ENCODE measurements at regions not wholly inside any gene's neighbourhood (a gene's known extent, or its start where the extent isn't known, plus 50 kb on each side); places are given as distances from the start of the nearest gene placed in this dataset.

DNA sequence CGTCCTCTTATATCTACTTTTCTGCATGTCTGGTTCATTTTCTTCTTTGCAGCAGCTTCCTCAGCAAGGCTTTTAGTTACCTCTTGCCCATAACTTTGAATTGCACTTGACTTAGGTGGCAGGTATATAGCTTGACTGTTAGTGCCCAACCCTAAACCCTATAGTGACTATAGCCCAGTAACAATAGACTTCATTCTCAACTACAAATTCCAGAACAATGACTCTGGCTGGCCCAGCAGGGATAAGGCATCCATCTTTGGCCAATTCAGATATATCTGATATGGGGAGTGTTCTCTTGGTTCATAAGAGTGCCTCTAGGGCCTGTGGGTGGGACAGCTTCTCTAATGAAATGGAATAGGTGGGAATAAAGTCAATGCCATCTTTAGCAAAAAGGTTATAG, 246.2 kb downstream of the DMRT2 start:
- Histone ChIP-seq H3K9me3 (no peaks in the 10 kb centered on the region), H3K27ac (no peak overlapping the region), H3K4me3 (no peak overlapping the region), H3K27me3 (no peaks in the 10 kb centered on the region), H3K36me3 (no peaks in the 10 kb centered on the region), H3K4me1 (no peaks in the 10 kb centered on the region)
- intact Hi-C loops (cut with DNase I; ENCODE audit: low total_unique reads): no loop called here
- DNase-seq (ENCODE audit: low spot score in 2 of 2): no peak
- TF ChIP-seq POLR2AphosphoS5 (IDR thresholded peaks at IDR 0.05) (no peak), POLR2A (IDR thresholded peaks at IDR 0.05) (no peak)
- TF ChIP-seq, protein P1, sequence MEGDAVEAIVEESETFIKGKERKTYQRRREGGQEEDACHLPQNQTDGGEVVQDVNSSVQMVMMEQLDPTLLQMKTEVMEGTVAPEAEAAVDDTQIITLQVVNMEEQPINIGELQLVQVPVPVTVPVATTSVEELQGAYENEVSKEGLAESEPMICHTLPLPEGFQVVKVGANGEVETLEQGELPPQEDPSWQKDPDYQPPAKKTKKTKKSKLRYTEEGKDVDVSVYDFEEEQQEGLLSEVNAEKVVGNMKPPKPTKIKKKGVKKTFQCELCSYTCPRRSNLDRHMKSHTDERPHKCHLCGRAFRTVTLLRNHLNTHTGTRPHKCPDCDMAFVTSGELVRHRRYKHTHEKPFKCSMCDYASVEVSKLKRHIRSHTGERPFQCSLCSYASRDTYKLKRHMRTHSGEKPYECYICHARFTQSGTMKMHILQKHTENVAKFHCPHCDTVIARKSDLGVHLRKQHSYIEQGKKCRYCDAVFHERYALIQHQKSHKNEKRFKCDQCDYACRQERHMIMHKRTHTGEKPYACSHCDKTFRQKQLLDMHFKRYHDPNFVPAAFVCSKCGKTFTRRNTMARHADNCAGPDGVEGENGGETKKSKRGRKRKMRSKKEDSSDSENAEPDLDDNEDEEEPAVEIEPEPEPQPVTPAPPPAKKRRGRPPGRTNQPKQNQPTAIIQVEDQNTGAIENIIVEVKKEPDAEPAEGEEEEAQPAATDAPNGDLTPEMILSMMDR (IDR thresholded peaks at IDR 0.05): no peak

DNA sequence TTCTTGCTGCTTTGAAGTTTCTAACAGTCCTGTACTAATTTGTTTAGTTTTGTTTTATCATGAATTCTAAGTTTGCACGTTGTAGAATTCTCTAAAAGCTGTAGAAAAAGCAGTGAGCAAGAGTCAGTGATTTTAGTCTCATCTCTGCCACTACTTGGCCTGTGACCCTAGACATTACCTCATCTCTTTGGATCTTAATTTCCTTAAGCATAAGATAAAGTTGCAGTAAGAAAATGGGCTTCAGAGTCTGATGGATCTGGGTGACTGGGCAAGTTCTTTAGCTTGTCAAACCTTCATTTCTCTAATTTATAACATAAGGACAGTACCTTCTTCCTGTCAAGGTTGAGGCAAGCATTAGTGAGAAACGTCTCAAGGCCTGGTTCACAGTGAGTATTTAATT, 247.9 kb downstream of the DMRT2 start:
- no peak for DNase-seq (ENCODE audit: low spot score in 2 of 2)
- Histone ChIP-seq H3K4me1 (no peaks in the 10 kb centered on the region), H3K36me3 (no peaks in the 10 kb centered on the region), H3K9me3 (no peaks in the 10 kb centered on the region), H3K27me3 (no peaks in the 10 kb centered on the region), H3K4me3 (no peak overlapping the region), H3K27ac (no peak overlapping the region)
- TF ChIP-seq POLR2AphosphoS5 (IDR thresholded peaks at IDR 0.05) (no peak), POLR2A (IDR thresholded peaks at IDR 0.05) (no peak)
- TF ChIP-seq, protein P1 (IDR thresholded peaks at IDR 0.05): no peak
- intact Hi-C loops (cut with DNase I; ENCODE audit: low total_unique reads): no loop called here

DNA sequence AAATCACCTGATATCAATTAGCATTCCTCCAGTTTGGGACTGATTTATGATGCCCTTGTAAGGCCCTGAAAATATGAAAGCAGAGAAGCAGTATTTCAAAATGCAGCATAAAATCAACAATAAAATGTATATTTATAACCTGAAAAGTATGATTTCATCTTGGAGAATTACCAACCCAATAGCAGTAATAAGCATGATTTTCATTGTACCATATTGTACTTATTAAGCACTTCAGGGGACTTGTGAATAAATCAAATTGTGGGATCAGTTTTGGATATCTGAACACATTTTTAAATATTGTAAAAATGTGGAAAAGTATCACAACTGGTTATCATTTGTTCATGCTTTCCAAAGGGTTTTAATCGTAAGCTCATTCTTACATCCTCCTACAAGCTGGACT, 250.8 kb downstream of the DMRT2 start:
- Histone ChIP-seq H3K4me3 (no peak overlapping the region), H3K27ac (no peak overlapping the region), H3K4me1 (no peaks in the 10 kb centered on the region), H3K36me3 (no peaks in the 10 kb centered on the region), H3K9me3 (no peaks in the 10 kb centered on the region), H3K27me3 (no peaks in the 10 kb centered on the region)
- intact Hi-C loops (cut with DNase I; ENCODE audit: low total_unique reads): no loop called here
- DNase-seq (ENCODE audit: low spot score in 2 of 2): no peak
- TF ChIP-seq POLR2A (IDR thresholded peaks at IDR 0.05) (no peak), POLR2AphosphoS5 (IDR thresholded peaks at IDR 0.05) (no peak)
- TF ChIP-seq, protein P1 (IDR thresholded peaks at IDR 0.05): no peak

DNA sequence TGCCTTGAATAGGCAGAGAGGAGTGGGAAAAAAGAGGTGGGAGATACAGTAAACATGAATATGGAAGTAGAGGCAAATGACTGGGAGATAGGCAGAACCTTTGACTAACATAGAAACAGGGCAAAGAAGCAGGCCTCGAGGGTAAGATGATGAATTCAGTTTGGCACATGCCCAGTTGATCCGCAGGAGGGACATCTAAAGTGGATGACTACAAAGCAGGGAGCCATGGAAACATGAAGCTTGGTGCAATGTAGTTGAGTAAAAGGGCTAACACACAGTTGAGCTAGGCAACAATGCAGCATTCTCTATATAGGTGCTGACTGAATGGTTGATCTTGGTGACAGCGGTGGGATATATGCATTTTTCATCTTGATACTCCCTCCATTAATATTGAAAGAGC, 253.8 kb downstream of the DMRT2 start:
- Histone ChIP-seq H3K4me3 (no peak overlapping the region), H3K9me3 (no peaks in the 10 kb centered on the region), H3K36me3 (no peaks in the 10 kb centered on the region), H3K27ac (no peak overlapping the region), H3K4me1 (no peaks in the 10 kb centered on the region), H3K27me3 (no peaks in the 10 kb centered on the region)
- TF ChIP-seq, protein P1 (IDR thresholded peaks at IDR 0.05): no peak
- TF ChIP-seq POLR2A (IDR thresholded peaks at IDR 0.05) (no peak), POLR2AphosphoS5 (IDR thresholded peaks at IDR 0.05) (no peak)
- no peak for DNase-seq (ENCODE audit: low spot score in 2 of 2)
- intact Hi-C loops (cut with DNase I; ENCODE audit: low total_unique reads): no loop called here

DNA sequence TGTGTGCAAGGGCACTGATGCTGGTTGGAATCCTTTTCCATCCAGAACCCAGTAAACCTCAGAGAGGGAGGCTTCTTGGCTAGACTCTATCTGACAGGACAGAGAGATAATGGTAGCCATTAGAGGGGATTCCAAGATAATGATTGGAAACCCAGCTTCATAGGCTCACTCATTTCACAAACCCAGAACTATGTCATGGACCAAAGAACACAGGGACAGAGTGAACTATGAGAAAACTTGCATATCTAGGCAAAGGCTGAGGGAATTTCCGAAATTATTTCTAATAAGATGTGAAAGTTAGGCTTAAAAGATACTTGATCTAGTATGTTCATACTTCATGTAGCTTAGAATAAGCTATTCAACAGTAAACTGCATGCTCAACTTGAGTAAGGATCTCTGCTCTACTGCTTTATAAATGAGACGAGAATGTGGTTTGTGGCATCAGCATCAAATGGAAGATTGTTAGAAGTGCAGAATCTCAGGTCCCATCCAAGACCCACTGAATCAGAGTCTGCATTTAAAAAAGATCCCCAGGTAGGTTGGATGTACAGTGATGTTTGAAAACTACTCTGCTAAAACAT, 261.4 kb downstream of the DMRT2 start:
- Histone ChIP-seq H3K4me1 (no peaks in the 10 kb centered on the region), H3K36me3 (no peaks in the 10 kb centered on the region), H3K9me3 (no peaks in the 10 kb centered on the region), H3K27me3 (no peaks in the 10 kb centered on the region), H3K4me3 (no peak overlapping the region), H3K27ac (no peak overlapping the region)
- no peak for TF ChIP-seq POLR2AphosphoS5 (IDR thresholded peaks at IDR 0.05)
- TF ChIP-seq POLR2A (IDR thresholded peaks at IDR 0.05): no peak
- TF ChIP-seq, protein P1 (IDR thresholded peaks at IDR 0.05): no peak
- intact Hi-C loops (cut with DNase I; ENCODE audit: low total_unique reads): no loop called here
- DNase-seq (ENCODE audit: low spot score in 2 of 2): no peak
